Hepatocyte (in vitro differentiated cells): ENCODE measurements at regions not wholly inside any gene's neighbourhood (a gene's known extent, or its start where the extent isn't known, plus 50 kb on each side); places are given as distances from the start of the nearest gene placed in this dataset.

Source experiments
- CTCF ChIP-seq: fragments of 200-600 bp; sonication (generic); IDR thresholded peaks from 2 replicates; pipeline ENCODE4 v1.5.1; 2016; ENCODE audit warnings: antibody characterized with exemption, mild to moderate bottlenecking; ENCODE audit not compliant: poor library complexity
- EZH2phosphoT487 ChIP-seq: fragments of 200-600 bp; sonication (generic); IDR thresholded peaks from one replicate; pipeline ENCODE4 v1.6.1; 2018; ENCODE audit warnings: antibody characterized with exemption, mild to moderate bottlenecking, low read depth, moderate library complexity; ENCODE audit not compliant: unreplicated experiment, severe bottlenecking

GRCh38 chr13:76035711-76036110 is 399.6 kb downstream of the LMO7 start:
- TF ChIP-seq CTCF (no peak), EZH2phosphoT487 (no peak)
